NCI-H2029 treated with DMSO at 0.1 percent for 48 hours (cell line): ENCODE measurements at regions not wholly inside any gene's neighbourhood (a gene's known extent, or its start where the extent isn't known, plus 50 kb on each side); places are given as distances from the start of the nearest gene placed in this dataset.

Experiments
- DNase-seq: peaks from one replicate; lab custom pipeline; 2025; lab: John Stamatoyannopoulos, UW

- no peak for DNase-seq
These were observed 116.2 kb downstream of the NSUN3 start for GRCh38 chr3:94179059-94179458.

GRCh38 chr3:94183551-94183950 lies 120.7 kb downstream of the NSUN3 start:
- no peak for DNase-seq

GRCh38 chr3:94184781-94185180 lies 121.9 kb downstream of the NSUN3 start:
- DNase-seq, result no peak

- DNase-seq, result no peak
These were observed 122.9 kb downstream of the NSUN3 start for GRCh38 chr3:94185753-94186152.

- DNase-seq, result no peak
These were observed 124.8 kb downstream of the NSUN3 start for GRCh38 chr3:94187697-94188096.

- no peak for DNase-seq
These were observed 132.5 kb downstream of the NSUN3 start for GRCh38 chr3:94195381-94195780.

GRCh38 chr3:94206291-94206690 lies 143.4 kb downstream of the NSUN3 start:
- DNase-seq, result no peak

- DNase-seq, result no peak
These were observed 147.4 kb downstream of the NSUN3 start for GRCh38 chr3:94210256-94210655.

- no peak for DNase-seq
These were observed 154.5 kb downstream of the NSUN3 start for GRCh38 chr3:94217406-94217805.

- DNase-seq, result no peak
These were observed 157.6 kb downstream of the NSUN3 start for GRCh38 chr3:94220426-94220825.

- no peak for DNase-seq
These were observed 159.0 kb downstream of the NSUN3 start for GRCh38 chr3:94221829-94222228.

- DNase-seq, result no peak
These were observed 162.4 kb downstream of the NSUN3 start for GRCh38 chr3:94225148-94225865.

GRCh38 chr3:94226078-94226477 lies 163.2 kb downstream of the NSUN3 start:
- DNase-seq, result no peak

GRCh38 chr3:94232921-94233320 lies 170.1 kb downstream of the NSUN3 start:
- no peak for DNase-seq

GRCh38 chr3:94234177-94234788 lies 171.4 kb downstream of the NSUN3 start:
- peak; percentile 10 for DNase-seq

- DNase-seq, result no peak
These were observed 179.1 kb downstream of the NSUN3 start for GRCh38 chr3:94241986-94242385.

GRCh38 chr3:94246171-94246570 lies 183.3 kb downstream of the NSUN3 start:
- DNase-seq, result no peak

GRCh38 chr3:94248042-94248441 lies 185.2 kb downstream of the NSUN3 start:
- no peak for DNase-seq

GRCh38 chr3:94249491-94250079 lies 186.7 kb downstream of the NSUN3 start:
- peak; percentile 9 for DNase-seq

- DNase-seq, result no peak
These were observed 188.7 kb downstream of the NSUN3 start for GRCh38 chr3:94251566-94251965.

- DNase-seq, result no peak
These were observed 189.5 kb downstream of the NSUN3 start for GRCh38 chr3:94252316-94252715.

GRCh38 chr3:94256888-94257813 lies 194.3 kb downstream of the NSUN3 start:
- DNase-seq, result no peak
